Lower leg skin (tissue), 3 donors: ENCODE measurements at regions not wholly inside any gene's neighbourhood (a gene's known extent, or its start where the extent isn't known, plus 50 kb on each side); places are given as distances from the start of the nearest gene placed in this dataset.

Source experiments
- POLR2A ChIP-seq, 2 donors: fragments of 450-650 bp; IDR thresholded peaks; one replicate each; pipeline ENCODE4 v1.6.1; 2016 to 2017; ENCODE audit warnings: antibody characterized with exemption in 2 of 2, mild to moderate bottlenecking in 1 of 2, moderate library complexity in 1 of 2
- TF ChIP-seq, protein P1 (sequence below), 3 donors: fragments of 450-650 bp; IDR thresholded peaks; one replicate each; pipeline ENCODE4 v1.5.1; 2016; ENCODE audit warnings: antibody characterized with exemption in 3 of 3, mild to moderate bottlenecking in 3 of 3, moderate library complexity in 2 of 3

DNA sequence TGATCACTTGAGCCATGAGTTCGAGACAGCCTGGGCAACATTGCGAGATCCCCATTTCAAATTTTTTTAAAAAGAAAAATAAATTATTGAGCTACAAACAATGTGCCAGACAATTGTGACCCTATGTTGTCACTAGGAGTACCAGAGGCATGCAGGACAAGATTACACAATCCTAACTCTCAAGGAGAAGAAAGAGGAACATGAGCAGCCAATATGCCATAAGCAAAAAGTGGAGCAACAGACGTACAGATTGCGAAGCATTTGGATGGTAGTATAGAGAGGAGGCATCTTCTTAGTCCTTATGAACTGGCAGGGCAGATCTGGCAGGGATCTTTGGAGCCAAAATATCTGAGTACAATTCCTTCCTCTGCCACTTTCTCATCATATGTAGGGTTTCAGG lies 156.4 kb downstream of the OR2B2 start:
- TF ChIP-seq, protein P1, sequence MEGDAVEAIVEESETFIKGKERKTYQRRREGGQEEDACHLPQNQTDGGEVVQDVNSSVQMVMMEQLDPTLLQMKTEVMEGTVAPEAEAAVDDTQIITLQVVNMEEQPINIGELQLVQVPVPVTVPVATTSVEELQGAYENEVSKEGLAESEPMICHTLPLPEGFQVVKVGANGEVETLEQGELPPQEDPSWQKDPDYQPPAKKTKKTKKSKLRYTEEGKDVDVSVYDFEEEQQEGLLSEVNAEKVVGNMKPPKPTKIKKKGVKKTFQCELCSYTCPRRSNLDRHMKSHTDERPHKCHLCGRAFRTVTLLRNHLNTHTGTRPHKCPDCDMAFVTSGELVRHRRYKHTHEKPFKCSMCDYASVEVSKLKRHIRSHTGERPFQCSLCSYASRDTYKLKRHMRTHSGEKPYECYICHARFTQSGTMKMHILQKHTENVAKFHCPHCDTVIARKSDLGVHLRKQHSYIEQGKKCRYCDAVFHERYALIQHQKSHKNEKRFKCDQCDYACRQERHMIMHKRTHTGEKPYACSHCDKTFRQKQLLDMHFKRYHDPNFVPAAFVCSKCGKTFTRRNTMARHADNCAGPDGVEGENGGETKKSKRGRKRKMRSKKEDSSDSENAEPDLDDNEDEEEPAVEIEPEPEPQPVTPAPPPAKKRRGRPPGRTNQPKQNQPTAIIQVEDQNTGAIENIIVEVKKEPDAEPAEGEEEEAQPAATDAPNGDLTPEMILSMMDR (IDR thresholded peaks at IDR 0.05) = no peak
- TF ChIP-seq POLR2A (IDR thresholded peaks at IDR 0.05) = no peak
